ENCODE measurements at regions not wholly inside any gene's neighbourhood (a gene's known extent, or its start where the extent isn't known, plus 50 kb on each side); places are given as distances from the start of the nearest gene placed in this dataset.

- TF ChIP-seq CTCF (IDR thresholded peaks at IDR 0.05; ENCODE audit: insufficient read depth, low read length) (no peak), POLR2AphosphoS5 (IDR thresholded peaks at IDR 0.05; ENCODE audit: low read depth) (no peak), REST (IDR thresholded peaks at IDR 0.05; ENCODE audit: insufficient replicate concordance, low read depth) (no peak), GABPA (IDR thresholded peaks at IDR 0.05; ENCODE audit: low read depth) (no peak), SPI1 (IDR thresholded peaks at IDR 0.05; ENCODE audit: borderline replicate concordance, low read depth) (no peak)
These were observed 1517.0 kb downstream of the TBC1D22A start for GRCh38 chr22:48279461-48279756.

Data from HL-60 (cell line).